LNCaP clone FGC (cell line): ENCODE measurements at regions not wholly inside any gene's neighbourhood (a gene's known extent, or its start where the extent isn't known, plus 50 kb on each side); places are given as distances from the start of the nearest gene placed in this dataset.

Experiments used
- DNase-seq: peaks from one replicate; pipeline ENCODE4 v3.0.0-alpha.2; 2011; ENCODE audit warnings: low read depth
- H3K4me3 ChIP-seq: 2 replicates; pipeline ENCODE4 v1.5.1; 2011; ENCODE audit warnings: mild to moderate bottlenecking, low read depth, low read length, control low read depth
- TF ChIP-seq, protein P1 (sequence below): IDR thresholded peaks from 2 replicates; pipeline ENCODE4 v1.5.1; 2012; ENCODE audit warnings: mild to moderate bottlenecking; ENCODE audit not compliant: control insufficient read depth, insufficient read depth; ENCODE audit errors: extremely low read depth

DNA sequence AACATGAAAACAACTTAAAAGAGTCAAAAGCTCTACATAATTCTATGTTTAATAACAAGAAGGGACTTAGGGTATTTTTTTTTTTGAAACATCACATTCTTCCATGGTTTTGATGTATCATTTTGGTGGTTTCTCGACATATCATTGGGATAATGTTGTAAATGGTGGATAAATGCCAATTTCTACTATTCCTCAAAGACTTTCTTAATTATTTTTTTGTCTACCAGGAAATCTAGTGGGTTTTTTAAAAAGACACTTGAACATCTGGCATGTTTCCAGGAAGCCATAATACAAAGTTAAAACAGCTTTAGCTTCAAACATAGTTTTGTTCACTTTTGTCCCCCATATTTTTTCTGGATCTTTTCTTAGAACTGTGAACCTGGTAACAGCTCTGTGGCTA, 200.4 kb downstream of the DKK1 start:
- H3K4me3 ChIP-seq = no peak overlapping the region
- TF ChIP-seq, protein P1, sequence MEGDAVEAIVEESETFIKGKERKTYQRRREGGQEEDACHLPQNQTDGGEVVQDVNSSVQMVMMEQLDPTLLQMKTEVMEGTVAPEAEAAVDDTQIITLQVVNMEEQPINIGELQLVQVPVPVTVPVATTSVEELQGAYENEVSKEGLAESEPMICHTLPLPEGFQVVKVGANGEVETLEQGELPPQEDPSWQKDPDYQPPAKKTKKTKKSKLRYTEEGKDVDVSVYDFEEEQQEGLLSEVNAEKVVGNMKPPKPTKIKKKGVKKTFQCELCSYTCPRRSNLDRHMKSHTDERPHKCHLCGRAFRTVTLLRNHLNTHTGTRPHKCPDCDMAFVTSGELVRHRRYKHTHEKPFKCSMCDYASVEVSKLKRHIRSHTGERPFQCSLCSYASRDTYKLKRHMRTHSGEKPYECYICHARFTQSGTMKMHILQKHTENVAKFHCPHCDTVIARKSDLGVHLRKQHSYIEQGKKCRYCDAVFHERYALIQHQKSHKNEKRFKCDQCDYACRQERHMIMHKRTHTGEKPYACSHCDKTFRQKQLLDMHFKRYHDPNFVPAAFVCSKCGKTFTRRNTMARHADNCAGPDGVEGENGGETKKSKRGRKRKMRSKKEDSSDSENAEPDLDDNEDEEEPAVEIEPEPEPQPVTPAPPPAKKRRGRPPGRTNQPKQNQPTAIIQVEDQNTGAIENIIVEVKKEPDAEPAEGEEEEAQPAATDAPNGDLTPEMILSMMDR = no peak
- DNase-seq = no peak

DNA sequence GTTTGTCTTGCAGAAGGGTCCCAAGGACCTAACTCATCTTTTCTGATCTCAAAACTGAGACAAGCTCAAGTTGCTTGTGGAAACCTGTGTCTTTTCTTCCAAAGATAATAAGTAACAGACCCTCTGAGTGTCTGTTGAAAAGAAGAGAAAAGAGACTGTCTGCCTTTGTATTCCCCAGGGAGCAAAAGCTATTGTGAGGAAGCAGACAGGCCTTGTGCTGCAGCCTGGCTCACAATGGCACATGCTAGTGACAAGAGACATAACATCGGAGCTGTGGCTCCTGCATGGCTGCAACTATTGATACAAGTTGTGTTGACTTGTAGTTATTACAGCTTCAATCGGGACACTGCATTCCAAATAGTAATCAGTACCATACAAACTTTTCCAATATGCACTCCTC, 202.9 kb downstream of the DKK1 start:
- no peak overlapping the region for H3K4me3 ChIP-seq
- TF ChIP-seq, protein P1 = no peak
- no peak for DNase-seq

DNA sequence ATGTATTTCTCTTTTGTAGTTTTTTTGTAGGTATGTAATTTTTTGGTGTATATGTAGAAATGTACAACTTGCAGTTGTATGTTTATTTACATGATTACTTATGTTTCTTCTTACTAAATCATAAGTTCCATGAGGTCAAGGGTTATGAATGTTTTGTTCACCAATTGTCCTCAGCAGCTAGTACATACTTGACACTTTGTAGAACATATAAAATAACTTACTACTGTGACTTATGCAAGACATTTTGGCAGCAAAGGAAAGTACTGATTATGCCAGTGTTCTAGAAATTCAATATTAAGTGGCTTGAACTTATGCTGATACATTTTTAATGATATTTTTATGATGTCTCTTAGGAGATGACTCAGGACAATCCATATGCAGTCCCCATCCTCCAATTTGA, 209.6 kb downstream of the DKK1 start:
- TF ChIP-seq, protein P1 = no peak
- DNase-seq = no peak
- H3K4me3 ChIP-seq = no peak overlapping the region

DNA sequence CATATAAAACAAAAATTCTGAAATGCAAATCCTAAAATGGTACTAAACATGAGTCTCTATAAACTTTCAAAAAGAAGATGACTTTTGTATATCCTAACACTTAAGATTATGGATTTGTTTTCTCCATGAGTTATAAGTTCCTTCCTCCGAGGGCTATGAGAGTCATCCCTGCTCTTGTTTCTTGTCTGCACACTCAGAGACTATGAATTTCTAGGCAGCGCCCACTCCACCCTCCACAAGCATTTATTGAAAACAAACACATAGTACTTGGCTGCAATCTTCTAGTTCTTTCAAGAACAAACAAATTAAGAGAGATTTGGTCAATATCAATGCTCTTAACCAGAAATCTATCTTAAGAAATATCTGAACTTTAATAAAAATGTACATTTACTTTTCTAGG, 211.7 kb downstream of the DKK1 start:
- TF ChIP-seq, protein P1 = no peak
- no peak overlapping the region for H3K4me3 ChIP-seq
- no peak for DNase-seq

DNA sequence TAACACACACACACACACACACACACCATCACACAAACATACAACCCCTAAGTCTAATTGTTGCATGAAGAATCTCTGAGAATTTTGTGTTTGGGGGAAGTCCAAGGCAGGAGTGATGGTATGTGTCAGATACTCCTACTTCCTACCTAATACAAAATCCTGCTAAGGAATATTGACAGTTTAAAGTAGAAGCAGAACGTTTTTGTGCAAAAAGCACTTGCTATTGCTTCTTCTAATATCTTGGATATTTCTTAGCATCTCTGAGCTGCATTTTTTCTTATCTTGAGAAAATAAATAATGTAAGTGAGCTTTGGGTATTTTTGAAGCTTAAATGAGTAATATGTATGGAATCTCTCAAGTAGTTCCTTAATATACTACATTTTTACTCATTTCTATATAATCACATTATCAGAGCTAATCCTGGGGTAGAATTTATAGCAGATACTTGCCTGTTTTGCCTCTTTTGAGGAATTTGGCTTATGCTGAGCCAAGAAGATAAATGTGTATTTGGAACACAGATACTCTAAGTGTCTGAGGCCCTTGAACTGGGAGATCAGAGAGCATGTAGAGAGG, 212.3 kb downstream of the DKK1 start:
- no peak for DNase-seq
- TF ChIP-seq, protein P1 = no peak
- no peak overlapping the region for H3K4me3 ChIP-seq

DNA sequence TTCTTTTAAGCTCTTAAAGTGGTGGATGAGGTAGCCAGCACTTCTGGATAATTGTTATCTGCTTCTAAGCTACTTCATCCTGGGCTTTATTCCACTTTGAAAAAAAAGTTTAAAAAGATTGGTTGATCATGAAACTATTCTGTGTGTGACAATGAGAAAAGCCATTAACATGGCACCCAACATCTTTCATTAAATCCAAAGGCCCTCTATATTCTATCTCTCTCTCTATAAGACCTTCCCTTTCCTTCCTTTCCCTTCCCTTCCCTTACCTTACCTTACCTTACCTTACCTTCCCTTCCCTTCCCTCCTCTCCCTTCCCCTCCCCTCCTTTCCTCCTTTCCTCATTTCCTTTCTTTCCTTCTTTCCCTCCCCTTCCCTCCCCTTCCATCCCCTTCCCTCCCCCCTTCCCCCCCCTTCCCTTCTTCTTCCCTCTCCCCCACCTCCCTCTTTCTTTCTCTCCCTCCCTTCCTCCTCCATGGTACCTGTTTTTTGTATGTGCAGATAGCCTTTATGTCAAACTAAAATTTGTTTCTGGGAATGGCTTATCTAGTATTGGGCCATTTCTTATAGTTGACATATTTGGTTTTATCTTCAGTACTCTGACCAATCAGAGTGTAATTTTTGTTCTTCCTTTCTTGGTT, 218.7 kb downstream of the DKK1 start:
- no peak for DNase-seq
- no peak overlapping the region for H3K4me3 ChIP-seq
- TF ChIP-seq, protein P1 = no peak

DNA sequence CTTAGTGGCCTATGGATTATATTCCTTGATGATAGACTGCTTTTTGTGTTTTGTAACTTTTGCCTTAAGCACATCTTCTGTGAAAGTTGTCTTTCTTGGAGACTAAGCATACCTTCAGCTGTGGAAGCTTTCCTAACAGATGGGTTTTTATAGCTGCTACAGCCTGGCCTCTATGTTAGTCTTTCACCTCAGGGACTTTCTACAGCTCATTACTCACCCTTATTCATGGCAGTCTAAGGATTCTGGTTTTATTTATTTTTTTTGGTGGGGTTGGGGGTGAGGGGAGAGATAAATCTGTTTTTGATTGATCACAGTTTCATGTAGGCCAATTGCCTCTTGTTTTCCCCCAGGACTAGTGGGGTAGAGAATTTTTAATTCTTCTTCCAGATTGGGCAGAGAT, 219.9 kb downstream of the DKK1 start:
- no peak for DNase-seq
- TF ChIP-seq, protein P1 = no peak
- no peak overlapping the region for H3K4me3 ChIP-seq
